ENCODE measurements at regions not wholly inside any gene's neighbourhood (a gene's known extent, or its start where the extent isn't known, plus 50 kb on each side); places are given as distances from the start of the nearest gene placed in this dataset.

- no peak overlapping the region for H3K4me3 Mint-ChIP-seq (ENCODE audit: unreplicated experiment)
- no peaks in the 10 kb centered on the region for H3K27me3 Mint-ChIP-seq (ENCODE audit: low read depth)
- H3K36me3 Mint-ChIP-seq (ENCODE audit: low read depth), result no peaks in the 10 kb centered on the region
- DNase-seq (ENCODE audit: low spot score), result no peak
- no peaks in the 10 kb centered on the region for H3K4me1 Mint-ChIP-seq (ENCODE audit: low read depth)
- peaks cover 12% of the 10 kb centered on the region for H3K9me3 Mint-ChIP-seq (ENCODE audit: low read depth)
- no peak overlapping the region for H3K27ac Mint-ChIP-seq (ENCODE audit: unreplicated experiment)
- TF ChIP-seq CTCF (IDR thresholded peaks at IDR 0.05), result no peak
These were observed 58.6 kb upstream of the SLC38A4 start for GRCh38 chr12:46884362-46884761.

- Mint-ChIP-seq H3K36me3 (ENCODE audit: low read depth) (no peaks in the 10 kb centered on the region), H3K27ac (ENCODE audit: unreplicated experiment) (no peak overlapping the region), H3K4me1 (ENCODE audit: low read depth) (peaks cover 9% of the 10 kb centered on the region), H3K27me3 (ENCODE audit: low read depth) (no peaks in the 10 kb centered on the region), H3K9me3 (ENCODE audit: low read depth) (peaks cover 3% of the 10 kb centered on the region), H3K4me3 (ENCODE audit: unreplicated experiment) (no peak overlapping the region)
- no peak for DNase-seq (ENCODE audit: low spot score)
- no peak for TF ChIP-seq CTCF (IDR thresholded peaks at IDR 0.05)
These were observed 60.8 kb upstream of the SLC38A4 start for GRCh38 chr12:46886541-46887041.

- Mint-ChIP-seq H3K4me1 (ENCODE audit: low read depth) (peaks cover 22% of the 10 kb centered on the region), H3K9me3 (ENCODE audit: low read depth) (peaks cover 3% of the 10 kb centered on the region), H3K27me3 (ENCODE audit: low read depth) (no peaks in the 10 kb centered on the region), H3K36me3 (ENCODE audit: low read depth) (no peaks in the 10 kb centered on the region), H3K4me3 (ENCODE audit: unreplicated experiment) (no peak overlapping the region), H3K27ac (ENCODE audit: unreplicated experiment) (peak overlapping the region; percentile 55)
- DNase-seq (ENCODE audit: low spot score), result no peak
- no peak for TF ChIP-seq CTCF (IDR thresholded peaks at IDR 0.05)
These were observed 62.1 kb upstream of the SLC38A4 start for GRCh38 chr12:46887870-46888269.

- Mint-ChIP-seq H3K36me3 (ENCODE audit: low read depth) (no peaks in the 10 kb centered on the region), H3K4me3 (ENCODE audit: unreplicated experiment) (no peak overlapping the region), H3K4me1 (ENCODE audit: low read depth) (peaks cover 24% of the 10 kb centered on the region), H3K27me3 (ENCODE audit: low read depth) (no peaks in the 10 kb centered on the region), H3K27ac (ENCODE audit: unreplicated experiment) (no peak overlapping the region), H3K9me3 (ENCODE audit: low read depth) (peaks cover 3% of the 10 kb centered on the region)
- no peak for DNase-seq (ENCODE audit: low spot score)
- no peak for TF ChIP-seq CTCF (IDR thresholded peaks at IDR 0.05)
These were observed 62.8 kb upstream of the SLC38A4 start for GRCh38 chr12:46888568-46888967.

- Mint-ChIP-seq H3K27ac (ENCODE audit: unreplicated experiment) (no peak overlapping the region), H3K36me3 (ENCODE audit: low read depth) (no peaks in the 10 kb centered on the region), H3K4me1 (ENCODE audit: low read depth) (peaks cover 24% of the 10 kb centered on the region), H3K9me3 (ENCODE audit: low read depth) (peaks cover 3% of the 10 kb centered on the region), H3K4me3 (ENCODE audit: unreplicated experiment) (no peak overlapping the region), H3K27me3 (ENCODE audit: low read depth) (no peaks in the 10 kb centered on the region)
- no peak for TF ChIP-seq CTCF (IDR thresholded peaks at IDR 0.05)
- no peak for DNase-seq (ENCODE audit: low spot score)
These were observed 65.5 kb upstream of the SLC38A4 start for GRCh38 chr12:46891306-46891705.

Data from chondrocyte (in vitro differentiated cells).